HepG2 (cell line): ENCODE measurements at regions not wholly inside any gene's neighbourhood (a gene's known extent, or its start where the extent isn't known, plus 50 kb on each side); places are given as distances from the start of the nearest gene placed in this dataset.

Source experiments
- BRD4 ChIP-seq: sonication (generic); formaldehyde crosslinking; IDR thresholded peaks from 2 replicates; pipeline ENCODE4 v1.4.0; 2020; ENCODE audit warnings: missing genetic modification reagents
- CENPX ChIP-seq: sonication (generic); formaldehyde crosslinking; IDR thresholded peaks from 2 replicates; pipeline ENCODE4 v1.9.0; 2021; ENCODE audit warnings: mild to moderate bottlenecking, missing genetic modification reagents, moderate library complexity
- EED ChIP-seq: sonication (generic); formaldehyde crosslinking; IDR thresholded peaks from 2 replicates; pipeline ENCODE4 v1.5.0; 2020; ENCODE audit warnings: mild to moderate bottlenecking, missing genetic modification reagents
- ELF4 ChIP-seq: sonication (generic); formaldehyde crosslinking; IDR thresholded peaks from 2 replicates; pipeline ENCODE4 v1.5.0; 2020; ENCODE audit warnings: missing genetic modification reagents, mild to moderate bottlenecking, moderate library complexity, borderline replicate concordance
- FOSL2 ChIP-seq: sonication (generic); formaldehyde crosslinking; IDR thresholded peaks from 2 replicates; pipeline ENCODE4 v1.4.0; 2020; ENCODE audit warnings: missing genetic modification reagents
- FOXK2 ChIP-seq: fragments of 450-650 bp; IDR thresholded peaks from 2 replicates; pipeline ENCODE4 v1.6.1; 2016
- HHEX ChIP-seq: IDR thresholded peaks from 2 replicates; pipeline ENCODE4 v1.6.1; 2016; ENCODE audit warnings: control low read depth
- IRF1 ChIP-seq: sonication (generic); formaldehyde crosslinking; IDR thresholded peaks from 2 replicates; pipeline ENCODE4 v1.4.0; 2020; ENCODE audit warnings: low read depth, mild to moderate bottlenecking, missing genetic modification reagents
- MAF1 ChIP-seq: sonication (generic); formaldehyde crosslinking; IDR thresholded peaks from 2 replicates; pipeline ENCODE4 v1.5.0; 2020; ENCODE audit warnings: missing genetic modification reagents, borderline replicate concordance
- MEIS1 ChIP-seq: sonication (generic); formaldehyde crosslinking; IDR thresholded peaks from 2 replicates; pipeline ENCODE4 v1.9.0; 2021; ENCODE audit warnings: mild to moderate bottlenecking, missing genetic modification reagents, moderate library complexity, borderline replicate concordance
- MXD1 ChIP-seq: sonication (generic); formaldehyde crosslinking; IDR thresholded peaks from 2 replicates; pipeline ENCODE4 v1.4.0; 2020; ENCODE audit warnings: mild to moderate bottlenecking, missing genetic modification reagents
- NBN ChIP-seq: fragments of 450-650 bp; conservative IDR thresholded peaks from 2 replicates; pipeline ENCODE4 v1.6.1; 2017
- PHF21A ChIP-seq: sonication (generic); formaldehyde crosslinking; IDR thresholded peaks from 2 replicates; pipeline ENCODE4 v1.5.0; 2020; ENCODE audit warnings: mild to moderate bottlenecking, missing genetic modification reagents
- PRDM4 ChIP-seq: sonication (generic); formaldehyde crosslinking; IDR thresholded peaks from 2 replicates; pipeline ENCODE4 v1.9.0; 2021; ENCODE audit warnings: missing genetic modification reagents, borderline replicate concordance
- RARA ChIP-seq: IDR thresholded peaks from 2 replicates; pipeline ENCODE4 v1.6.1; 2016; ENCODE audit warnings: missing genetic modification reagents, missing compliant biosample characterization
- SETDB1 ChIP-seq: sonication (generic); formaldehyde crosslinking; IDR thresholded peaks from 2 replicates; pipeline ENCODE4 v1.5.1; 2020; ENCODE audit warnings: missing genetic modification reagents, mild to moderate bottlenecking, borderline replicate concordance
- TIGD3 ChIP-seq: sonication (generic); formaldehyde crosslinking; IDR thresholded peaks from 2 replicates; pipeline ENCODE4 v1.5.1; 2020; ENCODE audit warnings: mild to moderate bottlenecking, missing genetic modification reagents, borderline replicate concordance
- TMF1 ChIP-seq: sonication (generic); formaldehyde crosslinking; IDR thresholded peaks from 2 replicates; pipeline ENCODE4 v1.8.1; 2022; ENCODE audit warnings: low read depth, missing genetic modification reagents
- WIZ ChIP-seq: sonication (generic); formaldehyde crosslinking; IDR thresholded peaks from 2 replicates; pipeline ENCODE4 v1.5.1; 2020; ENCODE audit warnings: mild to moderate bottlenecking, missing genetic modification reagents
- ZBTB38 ChIP-seq: sonication (generic); formaldehyde crosslinking; IDR thresholded peaks from 2 replicates; pipeline ENCODE4 v1.5.1; 2020; ENCODE audit warnings: mild to moderate bottlenecking, missing genetic modification reagents
- ZBTB7B ChIP-seq: sonication (generic); formaldehyde crosslinking; IDR thresholded peaks from 2 replicates; pipeline ENCODE4 v1.4.0; 2020; ENCODE audit warnings: missing genetic modification reagents
- ZFP37 ChIP-seq: sonication (generic); formaldehyde crosslinking; IDR thresholded peaks from 2 replicates; pipeline ENCODE4 v1.4.0; 2020; ENCODE audit warnings: missing genetic modification reagents, borderline replicate concordance
- ZMAT3 ChIP-seq: sonication (generic); formaldehyde crosslinking; conservative IDR thresholded peaks from 2 replicates; pipeline ENCODE4 v1.7.0; 2021; ENCODE audit warnings: missing genetic modification reagents
- ZNF496 ChIP-seq: sonication (generic); formaldehyde crosslinking; IDR thresholded peaks from 2 replicates; pipeline ENCODE4 v1.8.1; 2023; ENCODE audit warnings: mild to moderate bottlenecking, moderate library complexity, missing genetic modification reagents; ENCODE audit not compliant: insufficient replicate concordance
- ZNF543 ChIP-seq: sonication (generic); formaldehyde crosslinking; IDR thresholded peaks from 2 replicates; pipeline ENCODE4 v1.4.0; 2020; ENCODE audit warnings: mild to moderate bottlenecking, missing genetic modification reagents
- ZNF629 ChIP-seq: sonication (generic); formaldehyde crosslinking; conservative IDR thresholded peaks from 2 replicates; pipeline ENCODE4 v1.5.0; 2020; ENCODE audit warnings: missing genetic modification reagents
- ZNF780A ChIP-seq: sonication (generic); formaldehyde crosslinking; IDR thresholded peaks from 2 replicates; pipeline ENCODE4 v1.8.0; 2022; ENCODE audit warnings: mild to moderate bottlenecking, missing genetic modification reagents, moderate library complexity
- ZZZ3 ChIP-seq: sonication (generic); formaldehyde crosslinking; IDR thresholded peaks from 2 replicates; pipeline ENCODE4 v1.4.0; 2020; ENCODE audit warnings: missing genetic modification reagents, mild to moderate bottlenecking, borderline replicate concordance

- TF ChIP-seq PRDM4 (CRISPR knock-in tag) (no peak), ZNF496 (no peak), TMF1 (CRISPR knock-in tag) (no peak), MEIS1 (peak; percentile 96; the same call in 1 of the 2 replicates), TIGD3 (CRISPR knock-in tag) (no peak), CENPX (CRISPR knock-in tag) (no peak), ZFP37 (peak; percentile 91; the same call in 1 of the 2 replicates), FOXK2 (no peak), MAF1 (CRISPR knock-in tag) (no peak), NBN (no peak), ZBTB7B (CRISPR knock-in tag) (peak; percentile 91), WIZ (no peak), ZNF780A (CRISPR knock-in tag) (no peak), FOSL2 (CRISPR knock-in tag) (peak; percentile 100), SETDB1 (no peak), IRF1 (CRISPR knock-in tag) (no peak; the same call in 1 of the 2 replicates), BRD4 (CRISPR knock-in tag) (peak; percentile 88; the same call in 1 of the 2 replicates), MXD1 (CRISPR knock-in tag) (peak; percentile 64; the same call in 1 of the 2 replicates), PHF21A (peak; percentile 96), ZNF629 (CRISPR knock-in tag) (0 out of 2 replicates have a peak, but pooled peaks have one; percentile 29), ELF4 (no peak), HHEX (peak; percentile 96), EED (CRISPR knock-in tag) (no peak), ZBTB38 (CRISPR knock-in tag) (peak; percentile 59; the same call in 1 of the 2 replicates), ZZZ3 (CRISPR knock-in tag) (no peak), RARA (peak; percentile 100), ZMAT3 (CRISPR knock-in tag) (peak; percentile 67; the same call in 1 of the 2 replicates), ZNF543 (CRISPR knock-in tag) (peak; percentile 91)
Measured at GRCh38 chr2:234880551-234881211, 71.1 kb upstream of the SH3BP4 start (continued).
